ENCODE measurements at regions not wholly inside any gene's neighbourhood (a gene's known extent, or its start where the extent isn't known, plus 50 kb on each side); places are given as distances from the start of the nearest gene placed in this dataset.

DNA sequence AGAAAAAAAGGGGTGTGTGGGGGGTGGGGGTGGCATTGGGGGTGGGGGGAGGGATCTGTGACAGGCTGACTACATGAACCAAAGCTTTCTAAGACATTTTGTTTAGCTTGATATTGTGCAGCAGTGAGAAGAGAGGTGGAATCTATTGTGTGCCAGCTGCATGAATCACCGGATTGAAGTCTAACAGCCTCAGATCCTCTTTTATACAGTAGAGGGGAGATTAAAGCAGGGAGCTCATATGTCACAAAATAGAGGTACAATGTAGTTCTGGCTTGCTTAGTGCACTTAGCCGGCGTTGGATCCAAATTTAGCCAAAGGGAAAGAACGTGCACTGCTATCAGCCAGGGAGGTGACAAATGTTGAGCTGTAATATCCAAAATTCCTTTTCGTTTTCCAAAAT lies 404.2 kb upstream of the CITED2 start:
- Histone ChIP-seq H2AFZ (no peak overlapping the region), H3K27ac (no peak overlapping the region), H3K9me2 (ENCODE audit: insufficient read depth) (no peaks in the 10 kb centered on the region), H3K4me2 (no peak overlapping the region), H3K4me3 (no peak overlapping the region), H3K79me2 (ENCODE audit: low read depth) (no peaks in the 10 kb centered on the region), H3K9me3 (ENCODE audit: insufficient read depth, low read depth) (peaks cover 4% of the 10 kb centered on the region; the same call in 1 of the 2 replicates), H3K36me3 (ENCODE audit: low read depth) (no peaks in the 10 kb centered on the region), H4K20me1 (ENCODE audit: insufficient read depth) (no peaks in the 10 kb centered on the region), H3K4me1 (replicated peaks; ENCODE audit: insufficient read depth) (no peaks in the 10 kb centered on the region; the same call in 1 of the 2 replicates), H3F3A (ENCODE audit: insufficient read depth, low read depth) (no peaks in the 10 kb centered on the region), H3K27me3 (ENCODE audit: insufficient read depth, low read depth) (no peaks in the 10 kb centered on the region)
- intact Hi-C loops (cut with micrococcal nuclease; ENCODE audit: unreplicated experiment) = no loop called here
- no peak for DNase-seq
- ChIA-PET CTCF (no interaction called here), POLR2A (ENCODE audit: unreplicated experiment) (interaction anchor here (0.6 kb wide), 2 partner anchors 99 to 1775 kb away, joined by 4 to 5 read pairs; no protein-coding TSS in a partner anchor)
- TF ChIP-seq, protein P1, sequence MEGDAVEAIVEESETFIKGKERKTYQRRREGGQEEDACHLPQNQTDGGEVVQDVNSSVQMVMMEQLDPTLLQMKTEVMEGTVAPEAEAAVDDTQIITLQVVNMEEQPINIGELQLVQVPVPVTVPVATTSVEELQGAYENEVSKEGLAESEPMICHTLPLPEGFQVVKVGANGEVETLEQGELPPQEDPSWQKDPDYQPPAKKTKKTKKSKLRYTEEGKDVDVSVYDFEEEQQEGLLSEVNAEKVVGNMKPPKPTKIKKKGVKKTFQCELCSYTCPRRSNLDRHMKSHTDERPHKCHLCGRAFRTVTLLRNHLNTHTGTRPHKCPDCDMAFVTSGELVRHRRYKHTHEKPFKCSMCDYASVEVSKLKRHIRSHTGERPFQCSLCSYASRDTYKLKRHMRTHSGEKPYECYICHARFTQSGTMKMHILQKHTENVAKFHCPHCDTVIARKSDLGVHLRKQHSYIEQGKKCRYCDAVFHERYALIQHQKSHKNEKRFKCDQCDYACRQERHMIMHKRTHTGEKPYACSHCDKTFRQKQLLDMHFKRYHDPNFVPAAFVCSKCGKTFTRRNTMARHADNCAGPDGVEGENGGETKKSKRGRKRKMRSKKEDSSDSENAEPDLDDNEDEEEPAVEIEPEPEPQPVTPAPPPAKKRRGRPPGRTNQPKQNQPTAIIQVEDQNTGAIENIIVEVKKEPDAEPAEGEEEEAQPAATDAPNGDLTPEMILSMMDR (conservative IDR thresholded peaks at IDR 0.05) = no peak
- no peak for TF ChIP-seq EZH2 (IDR thresholded peaks at IDR 0.05; ENCODE audit: low read depth)
- BruUV-seq (replicated peaks) = no TSS peak

DNA sequence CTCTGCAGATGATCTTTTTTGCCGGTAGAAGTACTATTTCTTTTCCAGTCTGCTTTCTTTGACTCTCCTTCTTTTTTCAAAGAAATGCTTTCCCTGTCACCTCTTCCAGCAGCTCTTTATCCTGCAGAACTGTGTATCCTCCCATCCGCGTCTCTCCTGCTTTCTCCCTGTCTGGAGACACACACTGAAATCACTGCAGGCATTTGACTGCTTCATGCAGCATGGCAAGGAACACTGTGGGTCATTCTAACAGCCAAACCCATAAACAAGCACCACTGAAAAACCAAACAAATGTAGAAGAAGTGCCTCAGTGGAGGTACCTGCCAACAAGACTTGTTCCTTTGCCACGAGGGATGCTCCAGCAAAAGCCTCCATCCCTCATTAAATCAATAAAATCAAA lies 403.7 kb upstream of the CITED2 start:
- POLR2A ChIA-PET (ENCODE audit: unreplicated experiment) = interaction anchor here (0.6 kb wide), 1 partner anchor 1776 kb away, joined by 5 read pairs; no protein-coding TSS in a partner anchor
- Histone ChIP-seq H3K27ac (no peak overlapping the region), H3K9me2 (ENCODE audit: insufficient read depth) (no peaks in the 10 kb centered on the region)

DNA sequence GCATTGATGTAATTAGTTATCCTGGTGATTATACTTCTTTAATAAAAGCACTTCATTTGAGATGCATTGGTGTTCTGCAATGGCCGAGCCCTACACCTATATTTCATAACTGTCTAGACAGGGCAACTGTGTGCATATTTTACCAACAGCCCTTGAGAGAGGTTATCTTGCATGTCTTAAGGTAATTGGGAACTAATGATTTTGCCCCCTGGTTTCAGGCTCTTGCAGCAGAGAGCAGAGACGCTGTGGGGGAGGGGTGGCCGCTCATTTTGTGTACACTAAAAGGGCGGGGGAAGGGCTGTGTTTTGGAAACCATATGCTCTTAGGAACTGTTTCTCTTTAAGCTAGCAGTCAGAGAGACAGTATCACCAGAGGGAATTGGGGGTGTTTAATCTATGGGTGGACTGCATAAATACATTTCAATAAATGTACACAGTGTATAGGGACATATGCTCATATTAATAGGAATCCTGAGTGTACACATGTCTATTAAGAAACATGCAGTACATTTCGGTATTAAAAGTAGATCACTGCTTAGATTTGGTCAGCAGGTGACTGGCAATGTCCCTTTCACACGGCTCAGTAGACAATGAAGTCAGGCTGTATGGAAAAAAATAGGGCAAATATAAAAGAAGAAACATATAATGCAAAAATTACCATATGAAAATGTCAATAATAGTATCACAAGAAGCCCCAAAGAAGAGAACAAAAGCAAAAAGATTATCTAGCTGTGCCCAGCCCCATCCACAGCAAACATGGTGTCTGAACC lies 402.9 kb upstream of the CITED2 start:
- Histone ChIP-seq H3K4me2 (no peak overlapping the region), H3K27ac (no peak overlapping the region), H3K4me3 (no peak overlapping the region), H3F3A (ENCODE audit: insufficient read depth, low read depth) (no peaks in the 10 kb centered on the region), H3K79me2 (ENCODE audit: low read depth) (no peaks in the 10 kb centered on the region), H3K4me1 (replicated peaks; ENCODE audit: insufficient read depth) (no peaks in the 10 kb centered on the region; the same call in 1 of the 2 replicates), H3K9me2 (ENCODE audit: insufficient read depth) (no peaks in the 10 kb centered on the region), H3K36me3 (ENCODE audit: low read depth) (no peaks in the 10 kb centered on the region), H4K20me1 (ENCODE audit: insufficient read depth) (no peaks in the 10 kb centered on the region), H3K9me3 (ENCODE audit: insufficient read depth, low read depth) (no peaks in the 10 kb centered on the region), H2AFZ (no peak overlapping the region), H3K27me3 (ENCODE audit: insufficient read depth, low read depth) (no peaks in the 10 kb centered on the region)
- no TSS peak for BruUV-seq (replicated peaks)
- DNase-seq = no peak
- ChIA-PET CTCF (no interaction called here), POLR2A (ENCODE audit: unreplicated experiment) (no interaction called here)
- TF ChIP-seq, protein P1 (conservative IDR thresholded peaks at IDR 0.05) = no peak
- TF ChIP-seq EZH2 (IDR thresholded peaks at IDR 0.05; ENCODE audit: low read depth) = no peak
- intact Hi-C loops (cut with micrococcal nuclease; ENCODE audit: unreplicated experiment) = no loop called here

More for the DNA sequence above, 403.7 kb upstream of the CITED2 start:
- BruUV-seq (replicated peaks) = no TSS peak
- Histone ChIP-seq H3K4me1 (replicated peaks; ENCODE audit: insufficient read depth) (no peaks in the 10 kb centered on the region; the same call in 1 of the 2 replicates), H3K36me3 (ENCODE audit: low read depth) (no peaks in the 10 kb centered on the region), H2AFZ (no peak overlapping the region), H4K20me1 (ENCODE audit: insufficient read depth) (no peaks in the 10 kb centered on the region), H3K4me2 (no peak overlapping the region), H3K27me3 (ENCODE audit: insufficient read depth, low read depth) (no peaks in the 10 kb centered on the region), H3K4me3 (no peak overlapping the region), H3K9me3 (ENCODE audit: insufficient read depth, low read depth) (peaks cover 4% of the 10 kb centered on the region; the same call in 1 of the 2 replicates), H3K79me2 (ENCODE audit: low read depth) (no peaks in the 10 kb centered on the region), H3F3A (ENCODE audit: insufficient read depth, low read depth) (no peaks in the 10 kb centered on the region)
- no peak for TF ChIP-seq EZH2 (IDR thresholded peaks at IDR 0.05; ENCODE audit: low read depth)
- TF ChIP-seq, protein P1 (conservative IDR thresholded peaks at IDR 0.05) = no peak
- CTCF ChIA-PET = no interaction called here
- DNase-seq = no peak
- intact Hi-C loops (cut with micrococcal nuclease; ENCODE audit: unreplicated experiment) = no loop called here

Data from PC-9 (cell line).